ENCODE measurements at regions not wholly inside any gene's neighbourhood (a gene's known extent, or its start where the extent isn't known, plus 50 kb on each side); places are given as distances from the start of the nearest gene placed in this dataset.

DNA sequence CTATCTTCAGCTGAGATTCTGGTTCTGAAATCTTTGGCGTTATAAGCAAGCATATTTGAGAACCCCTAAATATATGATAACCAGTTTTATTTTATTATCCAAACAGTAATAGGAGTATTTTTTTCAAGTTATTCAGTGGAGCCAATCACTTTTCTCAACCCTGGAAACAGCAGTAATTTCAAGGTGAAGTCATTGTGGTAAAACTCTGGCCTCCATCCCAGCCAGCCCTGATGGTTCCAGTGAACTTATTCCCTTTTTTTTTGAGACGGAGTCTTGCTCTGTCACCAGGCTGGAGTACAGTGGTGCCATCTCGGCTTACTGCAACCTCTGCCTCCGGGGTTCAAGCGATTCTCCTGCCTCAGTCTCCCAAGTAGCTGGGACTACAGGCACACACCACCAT is 545.4 kb upstream of the IL12A start:
- TF ChIP-seq, protein P1, sequence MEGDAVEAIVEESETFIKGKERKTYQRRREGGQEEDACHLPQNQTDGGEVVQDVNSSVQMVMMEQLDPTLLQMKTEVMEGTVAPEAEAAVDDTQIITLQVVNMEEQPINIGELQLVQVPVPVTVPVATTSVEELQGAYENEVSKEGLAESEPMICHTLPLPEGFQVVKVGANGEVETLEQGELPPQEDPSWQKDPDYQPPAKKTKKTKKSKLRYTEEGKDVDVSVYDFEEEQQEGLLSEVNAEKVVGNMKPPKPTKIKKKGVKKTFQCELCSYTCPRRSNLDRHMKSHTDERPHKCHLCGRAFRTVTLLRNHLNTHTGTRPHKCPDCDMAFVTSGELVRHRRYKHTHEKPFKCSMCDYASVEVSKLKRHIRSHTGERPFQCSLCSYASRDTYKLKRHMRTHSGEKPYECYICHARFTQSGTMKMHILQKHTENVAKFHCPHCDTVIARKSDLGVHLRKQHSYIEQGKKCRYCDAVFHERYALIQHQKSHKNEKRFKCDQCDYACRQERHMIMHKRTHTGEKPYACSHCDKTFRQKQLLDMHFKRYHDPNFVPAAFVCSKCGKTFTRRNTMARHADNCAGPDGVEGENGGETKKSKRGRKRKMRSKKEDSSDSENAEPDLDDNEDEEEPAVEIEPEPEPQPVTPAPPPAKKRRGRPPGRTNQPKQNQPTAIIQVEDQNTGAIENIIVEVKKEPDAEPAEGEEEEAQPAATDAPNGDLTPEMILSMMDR (conservative IDR thresholded peaks at IDR 0.05 in 1 of 2, IDR thresholded peaks at IDR 0.05 in 1 of 2; ENCODE audit: low read depth in 1 of 2, low read length in 2 of 2), result no peak
- TF ChIP-seq EZH2 (IDR thresholded peaks at IDR 0.05; ENCODE audit: low read length, missing control alignments), result no peak
